WERI-Rb-1 (cell line): ENCODE measurements at regions not wholly inside any gene's neighbourhood (a gene's known extent, or its start where the extent isn't known, plus 50 kb on each side); places are given as distances from the start of the nearest gene placed in this dataset.

Experiments used
- DNase-seq: peaks from one replicate; pipeline ENCODE4 v3.0.0-alpha.2; 2020
- H3K27ac ChIP-seq: fragments of 250-450 bp; sonication (Bioruptor Pico); 2 replicates; pipeline ENCODE4 v1.5.1; 2020; ENCODE audit warnings: mild to moderate bottlenecking, moderate library complexity
- H3K27me3 ChIP-seq: fragments of 250-450 bp; sonication (Bioruptor Pico); 2 replicates; pipeline ENCODE4 v1.5.1; 2021; ENCODE audit warnings: mild to moderate bottlenecking, low read depth, moderate library complexity; ENCODE audit not compliant: insufficient read depth, severe bottlenecking
- H3K36me3 ChIP-seq: fragments of 250-450 bp; sonication (Bioruptor Pico); 2 replicates; pipeline ENCODE4 v1.5.1; 2020; ENCODE audit warnings: mild to moderate bottlenecking, moderate library complexity
- H3K4me3 ChIP-seq: 2 replicates; pipeline ENCODE4 v1.5.1; 2011; ENCODE audit warnings: low read depth, mild to moderate bottlenecking, control low read depth, low read length
- H3K9me3 ChIP-seq: fragments of 250-450 bp; sonication (Bioruptor Pico); 2 replicates; pipeline ENCODE4 v1.5.1; 2021; ENCODE audit warnings: mild to moderate bottlenecking, moderate library complexity; ENCODE audit not compliant: severe bottlenecking
- CTCF ChIP-seq: IDR thresholded peaks from 2 replicates; pipeline ENCODE4 v1.5.1; 2011; ENCODE audit warnings: low read depth, mild to moderate bottlenecking, control low read depth, inconsistent platforms, low read length

GRCh38 chr2:19201911-19202462 lies 156.4 kb downstream of the OSR1 start:
- Histone ChIP-seq H3K4me3 (no peak overlapping the region), H3K27me3 (peaks cover 70% of the 10 kb centered on the region), H3K36me3 (no peaks in the 10 kb centered on the region), H3K27ac (no peak overlapping the region), H3K9me3 (no peaks in the 10 kb centered on the region)
- no peak for DNase-seq
- TF ChIP-seq CTCF, result no peak

GRCh38 chr2:19198381-19198780 lies 160.0 kb downstream of the OSR1 start:
- DNase-seq, result no peak
- Histone ChIP-seq H3K27ac (no peak overlapping the region), H3K27me3 (peaks cover 66% of the 10 kb centered on the region), H3K4me3 (no peak overlapping the region), H3K36me3 (no peaks in the 10 kb centered on the region), H3K9me3 (no peaks in the 10 kb centered on the region)
- no peak for TF ChIP-seq CTCF

GRCh38 chr2:19195661-19196060 lies 162.8 kb downstream of the OSR1 start:
- peaks cover 64% of the 10 kb centered on the region for H3K27me3 ChIP-seq
- TF ChIP-seq CTCF, result no peak
- no peak for DNase-seq
- no peak overlapping the region for H3K27ac ChIP-seq
- H3K9me3 ChIP-seq, result no peaks in the 10 kb centered on the region
- no peaks in the 10 kb centered on the region for H3K36me3 ChIP-seq
- no peak overlapping the region for H3K4me3 ChIP-seq

- H3K27me3 ChIP-seq, result peaks cover 74% of the 10 kb centered on the region
- no peak for TF ChIP-seq CTCF
- H3K9me3 ChIP-seq, result no peaks in the 10 kb centered on the region
- no peak overlapping the region for H3K27ac ChIP-seq
- DNase-seq, result no peak
- no peaks in the 10 kb centered on the region for H3K36me3 ChIP-seq
- no peak overlapping the region for H3K4me3 ChIP-seq
These were observed 169.0 kb downstream of the OSR1 start for GRCh38 chr2:19189391-19189790.

- no peak for TF ChIP-seq CTCF
- H3K27me3 ChIP-seq, result peaks cover 71% of the 10 kb centered on the region
- no peak overlapping the region for H3K4me3 ChIP-seq
- no peaks in the 10 kb centered on the region for H3K36me3 ChIP-seq
- H3K27ac ChIP-seq, result no peak overlapping the region
- H3K9me3 ChIP-seq, result no peaks in the 10 kb centered on the region
- DNase-seq, result no peak
These were observed 171.0 kb downstream of the OSR1 start for GRCh38 chr2:19187323-19188020.

GRCh38 chr2:19185086-19185485 lies 173.3 kb downstream of the OSR1 start:
- Histone ChIP-seq H3K4me3 (no peak overlapping the region), H3K27ac (no peak overlapping the region), H3K36me3 (no peaks in the 10 kb centered on the region), H3K9me3 (no peaks in the 10 kb centered on the region), H3K27me3 (peaks cover 60% of the 10 kb centered on the region)
- TF ChIP-seq CTCF, result no peak
- no peak for DNase-seq
